Esophagus muscularis mucosa (tissue), 4 donors: ENCODE measurements at regions not wholly inside any gene's neighbourhood (a gene's known extent, or its start where the extent isn't known, plus 50 kb on each side); places are given as distances from the start of the nearest gene placed in this dataset.

Experiments used
- DNase-seq: peaks from one replicate; pipeline ENCODE4 v3.0.0-alpha.2; 2017; ENCODE audit errors: extremely low spot score
- H3K27ac ChIP-seq, 4 donors: fragments of 200-600 bp; sonication (generic); replicated peaks in 1 of 4; 1 replicate in 3 of 4; 2 replicates in 1 of 4; pipeline ENCODE4 v1.5.1; 2016 to 2019; ENCODE audit warnings: mild to moderate bottlenecking in 1 of 4
- H3K27me3 ChIP-seq, 4 donors: fragments of 200-600 bp; sonication (generic); one replicate each; pipeline versions ENCODE4 v1.5.1 to v1.6.0; 2016 to 2019
- H3K36me3 ChIP-seq, 4 donors: fragments of 200-600 bp; sonication (generic); one replicate each; pipeline ENCODE4 v1.5.1; 2016 to 2019
- H3K4me1 ChIP-seq, 4 donors: fragments of 200-600 bp; sonication (generic); one replicate each; pipeline ENCODE4 v1.5.1; 2016 to 2019
- H3K4me3 ChIP-seq, 4 donors: fragments of 200-600 bp; sonication (generic); 1 replicate in 2 of 4; 2 replicates in 2 of 4; pipeline ENCODE4 v1.5.1; 2016 to 2019; ENCODE audit warnings: mild to moderate bottlenecking in 4 of 4, moderate library complexity in 1 of 4
- H3K9me3 ChIP-seq, 4 donors: fragments of 200-600 bp; sonication (generic); 1 replicate in 3 of 4; 2 replicates in 1 of 4; pipeline ENCODE4 v1.5.1; 2016 to 2019
- CTCF ChIP-seq, 3 experiments: fragments of 200-600 bp in 2 of 3; fragments of 450-650 bp in 1 of 3; sonication (generic) in 2 of 3; IDR thresholded peaks; one replicate each; pipeline ENCODE4 v1.5.1; 2017 to 2019; ENCODE audit warnings: antibody characterized with exemption in 3 of 3, mild to moderate bottlenecking in 2 of 3, moderate library complexity in 1 of 3
- EP300 ChIP-seq: sonication (generic); formaldehyde crosslinking; IDR thresholded peaks from one replicate; pipeline ENCODE4 v1.6.1; 2017; ENCODE audit warnings: antibody characterized with exemption
- POLR2A ChIP-seq: fragments of 450-650 bp; IDR thresholded peaks from one replicate; pipeline ENCODE4 v1.6.1; 2017; ENCODE audit warnings: antibody characterized with exemption, moderate library complexity, mild to moderate bottlenecking, low read depth
- POLR2AphosphoS5 ChIP-seq, 2 donors: sonication (generic); formaldehyde crosslinking; IDR thresholded peaks; one replicate each; pipeline ENCODE4 v1.6.1; 2017; ENCODE audit warnings: antibody characterized with exemption in 2 of 2
- WGBS: methylation state at CpG from one replicate; pipeline ENCODE4 v1.1.5; 2018; 5-methylcytosine and 5-hydroxymethylcytosine counted together
- intact Hi-C: fragments of 100-400 bp; cut with DNase I; formaldehyde crosslinking; loops from one replicate; pipeline ENCODE4 v1.15.1; 2023

DNA sequence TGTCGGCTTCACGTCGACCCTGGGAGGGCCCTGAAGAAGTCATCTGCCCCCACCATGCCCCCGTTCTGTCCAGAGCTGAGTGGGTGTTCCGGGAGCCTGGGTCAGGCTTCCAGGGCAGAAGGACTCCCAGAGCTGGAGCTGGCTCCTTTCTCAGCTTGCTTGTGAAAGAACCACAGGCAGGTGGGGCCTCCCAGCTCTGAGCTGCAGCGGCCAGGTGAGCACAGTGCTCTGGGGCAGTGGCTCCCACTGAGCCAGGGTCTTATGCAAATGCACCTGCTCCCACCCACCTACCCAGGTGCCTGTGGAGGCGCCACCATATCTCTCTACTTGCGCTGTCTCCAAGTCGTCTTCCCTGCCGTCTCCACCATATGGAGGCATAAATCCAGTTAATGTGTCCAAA is 140.0 kb upstream of the RPL38 start:
- no peaks in the 10 kb centered on the region for H3K36me3 ChIP-seq
- peaks cover 0 to 4% (median 0%) of the 10 kb centered on the region in 4 donors for H3K9me3 ChIP-seq
- H3K4me3 ChIP-seq, result no peak overlapping the region
- H3K4me1 ChIP-seq, result no peaks in the 10 kb centered on the region
- TF ChIP-seq POLR2AphosphoS5 (IDR thresholded peaks at IDR 0.05) (no peak), POLR2A (no peak), CTCF (IDR thresholded peaks at IDR 0.05) (no peak), EP300 (no peak)
- H3K27ac ChIP-seq, result no peak overlapping the region
- DNase-seq, result no peak
- peaks cover 0 to 68% (median 0%) of the 10 kb centered on the region in 4 donors for H3K27me3 ChIP-seq
- 78% methylated on average over 9 of the region's 10 CpGs for WGBS
- intact Hi-C loops, result no loop called here

GRCh38 chr17:74070374-74070773 is 133.1 kb upstream of the RPL38 start:
- Histone ChIP-seq H3K9me3 (peaks cover 0 to 15% (median 10%) of the 10 kb centered on the region in 4 donors), H3K4me3 (no peak overlapping the region), H3K27me3 (peaks cover 0 to 16% (median 0%) of the 10 kb centered on the region in 4 donors), H3K36me3 (no peaks in the 10 kb centered on the region), H3K4me1 (no peaks in the 10 kb centered on the region), H3K27ac (no peak overlapping the region)
- no peak for TF ChIP-seq EP300
- no peak for TF ChIP-seq POLR2AphosphoS5 (IDR thresholded peaks at IDR 0.05)
- no peak for TF ChIP-seq CTCF (IDR thresholded peaks at IDR 0.05)
- TF ChIP-seq POLR2A, result no peak
- intact Hi-C loops, result no loop called here
- no peak for DNase-seq
- WGBS, result 87% methylated on average over 3 of the region's 3 CpGs

DNA sequence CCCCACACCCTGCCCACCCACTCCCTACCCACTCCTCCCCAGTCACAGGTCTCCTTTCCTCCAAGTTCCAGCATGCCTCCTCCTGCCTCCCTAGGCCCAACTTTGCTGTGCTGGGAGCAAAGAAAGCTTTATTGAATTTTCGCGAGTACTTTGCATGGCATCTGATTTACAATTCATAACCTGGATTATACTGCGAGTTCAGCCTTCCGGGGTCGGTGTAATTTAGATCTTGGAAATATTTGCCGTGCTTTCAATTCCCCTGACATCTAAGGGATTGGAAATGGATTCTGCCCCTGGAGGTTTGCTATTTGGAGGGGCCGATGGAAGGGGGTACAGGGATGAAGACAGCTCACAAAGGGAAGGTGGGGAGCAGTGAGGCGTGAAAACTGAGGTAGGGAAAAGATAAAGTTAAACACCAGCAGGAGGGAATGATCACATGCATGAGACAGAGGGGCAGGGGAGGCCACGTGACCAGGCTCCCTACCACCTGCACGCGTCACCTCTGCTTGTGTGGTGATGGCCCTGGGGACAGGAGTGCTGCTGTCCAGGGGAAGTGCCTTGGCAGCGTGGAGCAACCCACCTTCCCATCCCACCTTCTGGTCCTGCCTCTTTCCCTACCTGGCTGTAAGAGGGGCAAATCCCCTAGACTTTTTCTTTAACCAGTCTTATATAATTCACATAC is 132.3 kb upstream of the RPL38 start:
- intact Hi-C loops, result no loop called here
- DNase-seq, result no peak
- peaks cover 0 to 8% (median 0%) of the 10 kb centered on the region in 4 donors for H3K27me3 ChIP-seq
- H3K36me3 ChIP-seq, result no peaks in the 10 kb centered on the region
- H3K9me3 ChIP-seq, result peaks cover 0 to 15% (median 10%) of the 10 kb centered on the region in 4 donors
- H3K4me1 ChIP-seq, result no peaks in the 10 kb centered on the region
- 86% methylated on average over 12 of the region's 12 CpGs for WGBS
- no peak overlapping the region for H3K27ac ChIP-seq
- no peak for TF ChIP-seq POLR2AphosphoS5 (IDR thresholded peaks at IDR 0.05)
- no peak overlapping the region for H3K4me3 ChIP-seq

GRCh38 chr17:74072340-74072739 is 131.1 kb upstream of the RPL38 start:
- Histone ChIP-seq H3K27ac (no peak overlapping the region), H3K9me3 (peaks cover 0 to 15% (median 10%) of the 10 kb centered on the region in 4 donors), H3K4me3 (no peak overlapping the region), H3K27me3 (no peaks in the 10 kb centered on the region), H3K36me3 (no peaks in the 10 kb centered on the region), H3K4me1 (no peaks in the 10 kb centered on the region)
- no peak for DNase-seq
- WGBS, result 85% methylated on average over 4 of the region's 4 CpGs
- intact Hi-C loops, result no loop called here
- TF ChIP-seq EP300, result no peak
- no peak for TF ChIP-seq CTCF (IDR thresholded peaks at IDR 0.05)
- TF ChIP-seq POLR2AphosphoS5 (IDR thresholded peaks at IDR 0.05), result no peak
- TF ChIP-seq POLR2A, result no peak

DNA sequence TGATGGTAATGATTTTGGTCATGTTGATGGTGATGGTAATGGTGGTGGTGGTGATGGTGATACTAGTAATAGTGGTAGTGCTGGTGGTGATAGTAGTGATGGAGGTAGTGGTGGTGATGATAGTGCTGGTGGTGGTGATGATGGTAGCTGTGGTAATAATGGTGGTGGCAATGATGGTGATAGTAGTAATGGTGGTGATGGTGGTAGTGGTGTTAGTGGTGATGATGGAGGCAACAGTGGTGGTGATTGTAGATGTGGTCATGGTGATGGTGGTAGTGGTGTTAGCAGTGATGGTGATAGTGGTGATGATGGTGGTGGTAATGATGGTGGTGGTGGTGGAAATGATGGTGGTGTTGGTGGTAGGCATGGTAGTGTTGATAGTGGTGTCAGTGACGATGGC is 127.0 kb upstream of the RPL38 start:
- Histone ChIP-seq H3K4me3 (no peak overlapping the region), H3K4me1 (no peaks in the 10 kb centered on the region), H3K36me3 (no peaks in the 10 kb centered on the region), H3K27me3 (peaks cover 0 to 25% (median 0%) of the 10 kb centered on the region in 4 donors), H3K9me3 (peaks cover 0 to 11% (median 8%) of the 10 kb centered on the region in 4 donors), H3K27ac (no peak overlapping the region)
- intact Hi-C loops, result no loop called here
- WGBS, result 93% methylated on average over 1 of the region's 1 CpG
- TF ChIP-seq CTCF (IDR thresholded peaks at IDR 0.05) (no peak), EP300 (no peak), POLR2AphosphoS5 (IDR thresholded peaks at IDR 0.05) (no peak)
- DNase-seq, result no peak
